Suprapubic skin (tissue), 4 donors: ENCODE measurements at regions not wholly inside any gene's neighbourhood (a gene's known extent, or its start where the extent isn't known, plus 50 kb on each side); places are given as distances from the start of the nearest gene placed in this dataset.

Experiments
- DNase-seq, 2 donors: peaks; one replicate each; pipeline ENCODE4 v3.0.0-alpha.2; 2019; ENCODE audit warnings: low spot score in 2 of 2
- H3K27ac ChIP-seq: fragments of 200-600 bp; sonication (generic); one replicate; pipeline ENCODE4 v1.5.1; 2019
- H3K27me3 ChIP-seq: fragments of 200-600 bp; sonication (generic); one replicate; pipeline ENCODE4 v1.5.1; 2019
- H3K36me3 ChIP-seq: fragments of 200-600 bp; sonication (generic); one replicate; pipeline ENCODE4 v1.5.1; 2019
- H3K4me1 ChIP-seq: fragments of 200-600 bp; sonication (generic); one replicate; pipeline ENCODE4 v1.5.1; 2019
- H3K4me3 ChIP-seq: fragments of 200-600 bp; sonication (generic); one replicate; pipeline ENCODE4 v1.5.1; 2019; ENCODE audit warnings: mild to moderate bottlenecking
- H3K9me3 ChIP-seq: fragments of 200-600 bp; sonication (generic); one replicate; pipeline ENCODE4 v1.5.1; 2019
- EP300 ChIP-seq: sonication (generic); formaldehyde crosslinking; IDR thresholded peaks from one replicate; pipeline ENCODE4 v1.6.1; 2017; ENCODE audit warnings: antibody characterized with exemption
- POLR2A ChIP-seq, 2 donors: fragments of 450-650 bp; IDR thresholded peaks; one replicate each; pipeline ENCODE4 v1.6.1; 2017; ENCODE audit warnings: antibody characterized with exemption in 2 of 2, mild to moderate bottlenecking in 2 of 2, moderate library complexity in 2 of 2
- POLR2AphosphoS5 ChIP-seq, 3 donors: sonication (generic); formaldehyde crosslinking; IDR thresholded peaks; one replicate each; pipeline ENCODE4 v1.6.1; 2017; ENCODE audit warnings: antibody characterized with exemption in 3 of 3
- WGBS: methylation state at CpG from one replicate; pipeline ENCODE4 v1.1.5; 2018; 5-methylcytosine and 5-hydroxymethylcytosine counted together
- TF ChIP-seq, protein P1 (sequence below), 2 donors: fragments of 200-600 bp in 1 of 2; fragments of 450-650 bp in 1 of 2; sonication (generic) in 1 of 2; IDR thresholded peaks; one replicate each; pipeline ENCODE4 v1.5.1; 2016 to 2019; ENCODE audit warnings: antibody characterized with exemption in 2 of 2, mild to moderate bottlenecking in 1 of 2, moderate library complexity in 1 of 2

DNA sequence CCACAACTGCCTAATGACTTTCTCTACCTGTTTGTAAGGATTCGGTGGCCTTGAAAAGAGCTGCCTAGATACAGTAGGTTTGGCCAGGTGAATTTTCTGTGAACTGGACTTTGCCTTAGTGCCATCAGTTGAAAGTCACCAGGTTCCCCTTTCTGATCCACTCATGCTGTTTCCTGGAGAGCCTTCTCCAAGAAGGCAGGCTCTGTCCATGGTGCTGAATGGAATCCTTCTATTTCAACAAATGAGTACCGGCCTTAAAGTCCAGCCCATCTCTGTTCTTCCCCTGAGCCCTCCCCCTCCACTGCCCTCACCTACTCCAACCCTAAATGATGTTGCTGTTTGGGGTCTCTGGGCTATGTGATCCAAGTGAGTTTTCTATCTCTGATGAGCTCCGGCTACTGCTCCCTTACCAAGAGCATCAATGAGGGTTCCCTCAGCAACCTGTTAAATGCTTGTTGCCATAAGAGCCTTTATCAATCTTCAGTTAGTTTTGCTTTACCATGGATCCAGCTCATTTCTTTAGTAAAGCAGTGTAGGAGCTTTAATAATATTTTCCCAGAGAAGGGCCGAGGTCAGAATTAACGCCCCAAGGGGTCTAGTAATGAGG, 500.4 kb downstream of the PTPRU start:
- TF ChIP-seq EP300: no peak
- TF ChIP-seq, protein P1, sequence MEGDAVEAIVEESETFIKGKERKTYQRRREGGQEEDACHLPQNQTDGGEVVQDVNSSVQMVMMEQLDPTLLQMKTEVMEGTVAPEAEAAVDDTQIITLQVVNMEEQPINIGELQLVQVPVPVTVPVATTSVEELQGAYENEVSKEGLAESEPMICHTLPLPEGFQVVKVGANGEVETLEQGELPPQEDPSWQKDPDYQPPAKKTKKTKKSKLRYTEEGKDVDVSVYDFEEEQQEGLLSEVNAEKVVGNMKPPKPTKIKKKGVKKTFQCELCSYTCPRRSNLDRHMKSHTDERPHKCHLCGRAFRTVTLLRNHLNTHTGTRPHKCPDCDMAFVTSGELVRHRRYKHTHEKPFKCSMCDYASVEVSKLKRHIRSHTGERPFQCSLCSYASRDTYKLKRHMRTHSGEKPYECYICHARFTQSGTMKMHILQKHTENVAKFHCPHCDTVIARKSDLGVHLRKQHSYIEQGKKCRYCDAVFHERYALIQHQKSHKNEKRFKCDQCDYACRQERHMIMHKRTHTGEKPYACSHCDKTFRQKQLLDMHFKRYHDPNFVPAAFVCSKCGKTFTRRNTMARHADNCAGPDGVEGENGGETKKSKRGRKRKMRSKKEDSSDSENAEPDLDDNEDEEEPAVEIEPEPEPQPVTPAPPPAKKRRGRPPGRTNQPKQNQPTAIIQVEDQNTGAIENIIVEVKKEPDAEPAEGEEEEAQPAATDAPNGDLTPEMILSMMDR (IDR thresholded peaks at IDR 0.05): no peak

DNA sequence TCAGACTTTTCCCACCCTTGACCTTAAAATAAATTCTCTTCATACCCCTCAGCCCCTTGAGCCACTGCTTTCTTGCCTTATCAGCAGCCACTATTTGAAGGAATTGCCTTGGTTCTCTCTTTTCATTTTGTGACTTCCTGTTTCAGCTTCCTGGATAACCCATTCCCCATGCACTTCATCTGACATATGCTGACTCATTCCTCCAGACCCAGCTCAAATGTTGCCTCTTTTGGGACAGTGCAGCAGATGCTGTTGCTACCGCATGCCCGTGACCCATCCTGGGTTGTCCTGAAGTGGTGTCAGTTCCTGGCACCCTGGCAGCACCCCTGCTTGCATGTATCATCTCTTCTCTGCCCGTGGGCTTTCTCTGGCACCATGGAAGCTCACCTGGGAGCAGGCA, 496.1 kb downstream of the PTPRU start:
- H3K9me3 ChIP-seq: no peaks in the 10 kb centered on the region
- 68% methylated on average over 2 of the region's 3 CpGs for WGBS

More for the DNA sequence above, 500.4 kb downstream of the PTPRU start:
- WGBS: 73% methylated on average over 5 of the region's 5 CpGs
- no peaks in the 10 kb centered on the region for H3K9me3 ChIP-seq
- H3K4me3 ChIP-seq: no peak overlapping the region
- H3K4me1 ChIP-seq: no peaks in the 10 kb centered on the region
- no peaks in the 10 kb centered on the region for H3K36me3 ChIP-seq
- peaks cover 19% of the 10 kb centered on the region for H3K27me3 ChIP-seq
- H3K27ac ChIP-seq: no peak overlapping the region
- no peak for DNase-seq

DNA sequence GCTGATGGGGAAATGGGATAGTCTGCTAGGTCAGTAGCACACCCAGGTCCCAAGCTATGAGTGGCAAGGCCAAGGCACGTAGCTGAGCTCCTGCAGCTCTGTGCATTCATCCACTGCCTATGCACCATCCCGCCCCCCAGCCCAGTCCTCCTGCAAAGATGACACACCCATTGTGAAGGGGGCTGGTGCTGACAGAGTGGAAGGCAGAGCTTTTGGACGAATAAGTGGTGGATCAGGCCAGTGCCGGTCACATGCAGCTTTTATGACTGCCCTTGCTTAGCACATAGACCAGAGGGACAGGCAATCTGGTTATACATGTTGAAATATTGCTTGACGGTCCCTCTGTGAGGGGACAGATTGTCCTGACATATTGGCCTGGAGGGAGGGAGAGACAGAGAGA, 494.3 kb downstream of the PTPRU start:
- no peak for DNase-seq
- H3K4me3 ChIP-seq: no peak overlapping the region
- H3K4me1 ChIP-seq: no peaks in the 10 kb centered on the region
- no peak overlapping the region for H3K27ac ChIP-seq
- no peaks in the 10 kb centered on the region for H3K9me3 ChIP-seq
- TF ChIP-seq EP300 (no peak), POLR2A (IDR thresholded peaks at IDR 0.05) (no peak), POLR2AphosphoS5 (IDR thresholded peaks at IDR 0.05) (no peak)
- TF ChIP-seq, protein P1 (IDR thresholded peaks at IDR 0.05): no peak
- WGBS: 42% methylated on average over 4 of the region's 5 CpGs
- H3K36me3 ChIP-seq: no peaks in the 10 kb centered on the region
- peaks cover 8% of the 10 kb centered on the region for H3K27me3 ChIP-seq

More for the DNA sequence above, 496.1 kb downstream of the PTPRU start:
- Histone ChIP-seq H3K27me3 (peaks cover 10% of the 10 kb centered on the region), H3K4me1 (no peaks in the 10 kb centered on the region), H3K4me3 (no peak overlapping the region), H3K36me3 (no peaks in the 10 kb centered on the region), H3K27ac (no peak overlapping the region)
- TF ChIP-seq, protein P1 (IDR thresholded peaks at IDR 0.05): no peak
- no peak for TF ChIP-seq EP300
- TF ChIP-seq POLR2AphosphoS5 (IDR thresholded peaks at IDR 0.05): no peak
- no peak for TF ChIP-seq POLR2A (IDR thresholded peaks at IDR 0.05)
- no peak for DNase-seq

DNA sequence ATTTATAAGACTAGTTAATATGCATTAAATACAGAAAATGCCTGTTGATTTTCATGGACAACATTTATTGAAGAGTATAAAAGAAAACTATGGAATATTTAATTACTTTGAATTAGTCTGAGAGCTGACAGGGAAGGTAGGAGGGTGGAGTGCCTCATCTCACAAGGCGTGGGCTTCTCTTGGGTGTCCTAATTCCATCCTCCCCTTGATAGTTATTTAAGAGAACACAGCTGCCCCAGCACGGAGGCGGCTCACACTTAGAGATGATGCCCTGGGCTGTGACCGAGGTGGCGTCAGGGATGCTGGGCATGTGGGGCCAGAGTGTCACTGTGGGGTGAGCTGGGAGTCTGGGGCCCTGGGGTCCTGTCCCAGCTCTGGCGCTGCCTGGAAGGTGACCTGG, 493.0 kb downstream of the PTPRU start:
- no peaks in the 10 kb centered on the region for H3K9me3 ChIP-seq
- peaks cover 10% of the 10 kb centered on the region for H3K27me3 ChIP-seq
- WGBS: 68% methylated on average over 5 of the region's 6 CpGs
- TF ChIP-seq POLR2A (IDR thresholded peaks at IDR 0.05) (no peak), POLR2AphosphoS5 (IDR thresholded peaks at IDR 0.05) (no peak), EP300 (no peak)
- TF ChIP-seq, protein P1 (IDR thresholded peaks at IDR 0.05): no peak
- no peaks in the 10 kb centered on the region for H3K36me3 ChIP-seq
- DNase-seq: no peak
- H3K4me1 ChIP-seq: no peaks in the 10 kb centered on the region
- no peak overlapping the region for H3K4me3 ChIP-seq
- H3K27ac ChIP-seq: no peak overlapping the region

DNA sequence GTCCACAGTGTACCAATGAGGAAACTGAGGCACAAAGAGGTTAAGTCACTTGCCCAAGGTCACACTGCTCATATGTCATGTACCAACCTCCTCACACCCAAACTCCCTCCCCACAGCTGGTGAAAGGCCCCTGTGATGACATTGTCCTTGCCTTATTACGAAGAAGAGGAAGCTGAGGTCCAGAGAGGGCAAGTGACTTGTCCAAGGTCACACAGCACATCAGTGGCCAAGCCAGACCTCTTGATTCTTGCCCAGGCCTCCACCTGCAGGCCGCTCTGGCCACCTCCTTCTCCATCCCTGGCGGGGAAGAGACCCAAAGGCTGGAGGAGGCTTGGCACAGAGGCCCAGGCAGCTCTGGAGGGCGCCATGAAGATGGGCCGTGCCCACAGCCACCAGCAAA, 492.4 kb downstream of the PTPRU start:
- WGBS: 77% methylated on average over 5 of the region's 5 CpGs
- H3K4me1 ChIP-seq: no peaks in the 10 kb centered on the region
- H3K4me3 ChIP-seq: no peak overlapping the region
- TF ChIP-seq POLR2A (IDR thresholded peaks at IDR 0.05): no peak
- no peak for TF ChIP-seq EP300
- no peak for TF ChIP-seq POLR2AphosphoS5 (IDR thresholded peaks at IDR 0.05)
- TF ChIP-seq, protein P1 (IDR thresholded peaks at IDR 0.05): no peak
- no peak overlapping the region for H3K27ac ChIP-seq
- no peaks in the 10 kb centered on the region for H3K36me3 ChIP-seq
- H3K9me3 ChIP-seq: no peaks in the 10 kb centered on the region
- peaks cover 10% of the 10 kb centered on the region for H3K27me3 ChIP-seq
- no peak for DNase-seq
